ENCODE measurements at regions not wholly inside any gene's neighbourhood (a gene's known extent, or its start where the extent isn't known, plus 50 kb on each side); places are given as distances from the start of the nearest gene placed in this dataset.

- no peak for TF ChIP-seq POLR2A (IDR thresholded peaks at IDR 0.05; ENCODE audit: low read length)
- TF ChIP-seq GATA1 (IDR thresholded peaks at IDR 0.05; ENCODE audit: low read depth, low read length): no peak
These were observed 231.1 kb downstream of the ARAP2 start for GRCh38 chr4:36013206-36013605.
